HuH-7 (cell line): ENCODE measurements at regions not wholly inside any gene's neighbourhood (a gene's known extent, or its start where the extent isn't known, plus 50 kb on each side); places are given as distances from the start of the nearest gene placed in this dataset.

Experiments used
- DNase-seq: peaks from one replicate; pipeline ENCODE4 v3.0.0; 2011; ENCODE audit warnings: low spot score

DNA sequence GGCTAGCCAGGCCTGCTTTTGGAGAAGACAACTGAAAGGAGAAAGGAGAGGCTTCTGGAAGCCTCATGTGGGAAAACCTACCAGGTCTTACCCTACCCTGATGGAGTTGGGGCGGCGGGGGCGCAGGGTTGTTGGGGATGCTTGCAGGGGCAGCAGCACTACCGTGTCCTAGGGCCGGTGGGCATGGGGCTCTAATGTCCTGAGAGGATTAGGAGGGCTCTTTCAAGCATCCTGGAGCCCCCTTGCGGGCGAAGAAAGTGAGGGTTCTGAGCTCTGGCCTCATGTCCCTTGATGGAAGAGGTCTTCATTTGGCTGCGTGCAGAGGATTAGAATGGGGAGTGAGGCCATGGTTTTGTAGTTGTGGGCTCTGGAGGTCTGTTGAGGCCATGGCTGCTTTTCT lies 86.9 kb upstream of the PITX1 start:
- no peak for DNase-seq

DNA sequence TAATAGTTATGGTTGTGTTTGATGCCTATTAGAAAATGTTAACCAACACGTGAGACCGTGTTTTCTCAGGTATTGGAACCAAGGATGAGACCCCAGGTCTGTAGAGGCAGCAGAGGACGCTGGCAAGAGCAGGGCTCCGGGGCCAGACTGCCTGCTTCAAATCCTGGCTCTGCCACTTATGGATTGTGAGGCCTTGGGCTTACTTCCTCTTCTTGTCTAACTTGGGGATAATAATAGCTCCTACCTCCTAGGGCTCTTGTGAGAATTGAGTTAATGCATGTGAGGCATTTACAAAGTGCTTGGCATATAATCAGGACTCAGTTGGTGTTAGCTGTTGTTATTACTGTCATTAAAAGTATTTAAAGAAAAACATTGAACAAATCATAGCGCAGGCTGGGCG lies 85.5 kb upstream of the PITX1 start:
- no peak for DNase-seq

DNA sequence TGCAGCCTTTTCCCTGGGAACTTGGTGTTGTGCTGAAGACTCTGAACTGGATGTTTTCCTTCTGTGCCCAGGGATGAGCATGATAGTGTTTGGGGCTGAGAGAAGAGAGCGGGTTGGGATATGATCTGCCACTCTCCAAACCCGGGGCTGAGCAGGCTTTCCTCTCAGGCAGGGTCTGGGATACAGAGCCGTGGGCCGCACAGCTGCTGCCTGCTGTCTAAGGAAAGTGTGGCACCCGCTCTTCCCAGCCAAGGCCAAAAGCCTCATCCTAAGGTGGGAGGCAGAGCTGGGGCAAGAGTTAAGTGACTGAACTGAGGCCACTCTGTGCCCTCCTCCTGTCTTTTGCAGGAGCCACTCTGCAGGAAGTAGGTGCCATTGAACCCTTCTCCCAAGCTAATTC lies 83.6 kb upstream of the PITX1 start:
- no peak for DNase-seq

DNA sequence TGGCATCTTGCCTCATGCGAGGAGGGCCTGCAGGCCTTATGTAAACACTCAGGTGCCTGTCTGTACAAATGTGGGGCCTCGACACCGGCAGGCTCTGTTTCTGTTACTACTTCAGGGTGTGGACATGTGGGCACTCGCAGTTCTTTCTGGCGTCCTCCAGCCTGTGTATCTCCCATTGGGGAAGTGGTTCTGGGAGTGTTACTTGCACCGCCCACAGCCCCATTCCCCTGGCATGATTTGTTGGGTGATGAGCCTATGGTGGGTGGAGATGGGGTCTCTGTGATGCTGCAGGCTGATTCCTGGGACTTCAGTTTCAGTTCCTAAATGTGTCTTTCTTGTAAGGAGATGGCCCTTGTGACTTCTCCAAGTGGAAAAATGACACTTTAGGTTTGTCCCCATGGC lies 82.1 kb upstream of the PITX1 start:
- DNase-seq = no peak

DNA sequence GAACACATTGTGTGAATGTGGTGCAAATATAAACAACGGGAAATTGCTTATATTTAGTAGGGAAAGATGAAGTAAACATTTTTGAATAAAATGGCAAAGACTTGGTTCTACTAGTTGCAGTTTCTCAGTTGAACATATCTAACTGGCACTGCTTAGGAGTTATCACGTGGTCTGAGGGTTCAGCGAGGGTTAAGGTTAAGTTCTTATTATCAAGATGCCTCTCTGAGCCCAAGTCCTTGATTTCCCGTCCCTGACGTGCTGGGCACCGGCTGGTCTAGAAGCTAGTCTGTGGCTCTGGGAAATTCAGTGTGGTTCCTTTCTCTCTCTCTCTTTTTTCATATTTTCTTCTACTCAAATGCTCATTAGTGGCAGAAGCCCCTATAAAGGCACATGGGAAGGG lies 81.6 kb upstream of the PITX1 start:
- DNase-seq = no peak

DNA sequence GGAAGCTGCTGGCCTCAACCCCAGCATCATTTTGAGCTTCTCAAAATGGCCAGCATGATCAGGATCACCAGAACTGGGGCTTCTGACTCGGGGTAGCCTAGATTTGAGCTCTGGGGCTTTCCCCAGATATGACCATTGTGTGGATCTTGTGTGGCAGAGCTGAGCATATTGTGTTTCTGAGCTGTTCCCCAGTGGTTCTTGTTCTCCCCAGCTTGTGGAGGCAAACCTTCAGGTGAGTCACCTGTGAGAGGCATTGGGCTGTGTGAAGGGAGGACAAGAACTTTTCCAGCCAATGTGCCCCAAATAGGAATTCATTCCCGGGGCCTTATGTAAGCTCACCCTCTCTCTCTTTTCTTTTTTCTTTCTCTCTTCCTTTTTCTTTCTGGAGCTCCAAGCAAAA lies 80.7 kb upstream of the PITX1 start:
- DNase-seq = no peak

DNA sequence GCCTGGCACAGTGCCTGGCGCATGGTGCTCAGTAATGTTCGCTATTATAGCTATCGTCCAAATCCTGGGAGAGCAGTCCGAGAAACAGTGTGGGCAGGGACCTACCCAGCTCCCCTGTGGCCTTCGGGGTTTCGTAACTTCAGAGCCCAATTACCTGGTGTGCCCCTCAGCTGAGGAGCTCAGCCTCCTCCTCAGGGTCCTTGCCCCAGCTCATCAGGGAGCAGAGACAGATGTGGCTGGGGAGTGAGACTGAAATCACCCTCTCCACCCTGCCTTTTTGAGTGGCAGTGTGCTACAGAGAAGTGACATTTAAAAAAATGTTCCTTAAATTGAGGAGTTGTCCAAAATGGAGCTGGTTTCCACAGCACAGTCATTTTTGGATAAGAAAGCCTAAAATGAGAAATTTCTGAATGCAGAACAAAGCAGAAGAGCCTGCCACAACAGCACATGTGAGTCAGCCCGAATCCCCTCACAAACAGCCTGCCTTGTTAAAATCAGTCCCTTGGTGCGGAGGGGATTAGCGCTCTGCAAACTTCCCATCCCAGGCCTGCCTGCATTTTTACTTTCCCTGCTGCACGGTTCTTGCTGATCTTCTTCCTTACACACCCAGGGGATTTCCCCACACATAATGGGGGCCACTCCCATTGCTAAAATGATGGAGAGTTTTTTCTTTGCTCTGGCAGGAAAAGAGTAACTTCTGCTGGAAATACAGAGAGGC lies 78.1 kb upstream of the PITX1 start:
- no peak for DNase-seq

DNA sequence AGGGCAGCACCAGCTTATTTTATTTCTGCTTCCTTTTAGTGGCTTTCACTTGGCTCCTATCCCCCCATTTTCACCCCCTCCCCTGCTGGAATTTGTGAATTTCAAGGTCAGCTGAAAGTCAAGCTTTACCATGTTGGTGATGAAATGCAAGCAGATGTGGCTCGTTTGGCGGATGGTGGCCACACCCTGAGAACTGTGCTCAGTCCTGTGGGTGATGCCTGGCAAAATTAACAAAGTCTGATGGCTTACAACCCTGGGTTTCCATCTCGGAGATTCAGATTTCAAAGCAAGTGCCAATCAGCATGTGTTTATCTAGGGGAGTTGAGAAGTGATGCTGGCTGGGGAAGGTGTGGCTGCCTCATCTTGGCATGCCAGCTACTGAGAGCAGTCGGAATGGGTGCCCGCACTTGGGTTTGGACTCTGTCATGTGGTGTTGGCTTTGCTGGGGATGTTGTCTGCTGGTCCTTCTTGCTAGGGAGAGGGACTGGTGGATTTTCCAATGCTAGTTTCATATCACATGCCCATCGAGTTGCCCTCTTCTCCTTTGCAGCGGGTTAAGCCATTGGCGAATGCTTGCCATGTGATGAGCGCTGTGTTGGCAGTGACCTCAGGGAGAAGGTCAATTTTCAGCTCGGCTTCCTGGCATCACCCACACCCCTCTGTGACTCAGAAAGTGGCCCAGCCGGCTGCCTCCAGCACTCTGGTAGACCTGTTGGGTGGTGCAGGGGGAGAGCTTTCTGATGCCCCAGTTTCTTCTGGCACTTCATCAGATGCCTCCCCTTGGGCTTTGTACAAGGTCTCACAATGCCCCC lies 77.0 kb upstream of the PITX1 start:
- DNase-seq = no peak

DNA sequence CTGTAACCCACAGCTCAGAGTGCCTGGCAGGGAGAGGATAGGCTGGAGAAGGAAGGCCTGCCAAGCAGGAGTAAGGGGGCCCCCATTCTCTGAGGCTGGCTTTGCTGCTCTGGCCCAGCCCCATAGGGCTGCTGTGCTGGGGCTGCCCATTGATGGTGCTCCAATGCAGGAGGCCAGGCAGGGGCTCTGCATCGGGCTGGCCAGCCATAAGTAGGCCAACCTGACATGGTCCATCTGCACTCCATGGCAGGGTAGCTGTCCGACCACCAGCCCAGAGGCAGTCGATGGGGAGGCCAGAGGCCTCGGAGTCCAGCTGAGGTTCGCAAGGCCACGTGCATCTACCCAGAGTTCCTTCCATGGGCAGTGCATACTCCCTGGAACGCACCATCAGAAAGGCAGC lies 75.0 kb upstream of the PITX1 start:
- DNase-seq = no peak

DNA sequence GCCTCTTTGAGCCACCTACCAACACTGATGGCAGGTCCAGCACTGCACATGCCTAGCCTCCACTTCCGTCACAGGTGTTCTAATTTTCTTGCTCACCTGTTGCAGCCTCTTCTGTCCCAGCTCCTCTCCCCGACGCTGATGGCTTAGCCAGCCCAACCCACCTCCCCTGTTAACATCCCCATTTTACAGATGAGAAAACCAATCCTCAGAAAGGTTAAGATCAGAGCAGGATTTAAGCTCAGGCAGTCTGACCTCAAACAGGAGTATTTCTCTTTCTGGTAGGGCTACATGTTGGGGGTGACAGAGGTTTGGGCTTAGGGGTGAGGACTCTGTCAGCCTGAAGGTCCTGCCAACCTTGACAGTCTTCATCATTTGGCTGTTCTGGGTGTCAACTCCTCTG lies 74.5 kb upstream of the PITX1 start:
- DNase-seq = no peak

DNA sequence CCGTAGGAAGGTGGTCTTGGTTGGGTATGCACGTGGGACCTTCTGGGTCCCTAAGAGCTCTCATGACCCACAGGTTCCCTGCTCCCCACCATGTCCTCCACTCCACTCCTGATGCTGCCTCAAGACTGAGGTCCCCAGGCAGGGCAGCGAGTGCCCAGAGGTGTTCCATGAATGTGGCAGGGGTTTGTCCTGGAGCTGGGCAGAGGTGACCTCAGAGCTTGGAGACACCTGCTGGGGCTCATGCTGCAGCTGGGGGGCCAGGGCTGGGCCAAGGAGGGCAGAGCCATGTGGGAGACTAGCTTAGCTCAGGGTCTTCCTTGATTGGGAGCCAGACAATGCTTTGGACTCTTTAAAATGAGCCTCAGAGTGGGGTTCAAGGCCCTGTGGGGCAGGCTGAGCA lies 74.0 kb upstream of the PITX1 start:
- DNase-seq = no peak

DNA sequence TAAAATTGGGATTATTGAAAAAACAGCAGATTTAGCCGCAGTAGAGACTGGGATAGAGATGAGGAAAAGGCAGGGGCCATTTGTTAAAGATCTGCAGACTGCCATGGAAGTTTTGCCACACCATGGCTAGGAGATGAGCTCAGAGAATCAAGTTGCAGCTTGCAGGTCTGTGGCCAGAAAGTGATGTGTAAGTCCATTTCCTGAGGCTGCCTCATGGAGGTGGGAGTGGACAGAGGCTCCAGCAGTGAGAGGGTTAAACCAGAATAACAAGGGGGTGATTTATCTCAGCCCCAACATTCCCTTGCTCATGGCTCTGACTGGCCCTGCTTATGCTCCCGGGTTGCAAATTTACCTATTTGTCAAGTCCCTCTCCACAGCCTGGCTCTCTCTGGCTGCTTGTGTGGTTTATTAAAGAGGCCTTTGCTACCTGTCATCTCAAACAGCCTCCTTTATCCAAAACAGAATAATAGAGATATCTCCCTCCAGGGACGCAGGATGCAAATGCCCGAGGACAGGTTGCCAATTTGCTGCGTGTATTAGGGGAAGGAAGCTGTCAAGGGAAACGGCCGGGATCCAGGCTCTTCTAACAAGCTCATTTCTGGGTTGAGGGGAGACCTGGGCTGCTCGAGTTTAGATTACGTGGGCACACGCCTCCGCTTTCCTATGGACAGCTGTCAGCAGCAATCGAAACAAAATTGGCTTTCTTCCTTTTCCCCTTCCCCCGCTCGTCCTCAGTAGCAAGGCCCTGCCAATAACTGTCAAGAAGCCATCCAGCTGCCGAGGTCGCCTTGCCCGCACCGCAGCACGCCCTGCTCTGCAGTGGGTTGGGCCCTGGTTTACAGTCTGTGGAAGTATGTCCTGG lies 72.8 kb upstream of the PITX1 start:
- DNase-seq = no peak

DNA sequence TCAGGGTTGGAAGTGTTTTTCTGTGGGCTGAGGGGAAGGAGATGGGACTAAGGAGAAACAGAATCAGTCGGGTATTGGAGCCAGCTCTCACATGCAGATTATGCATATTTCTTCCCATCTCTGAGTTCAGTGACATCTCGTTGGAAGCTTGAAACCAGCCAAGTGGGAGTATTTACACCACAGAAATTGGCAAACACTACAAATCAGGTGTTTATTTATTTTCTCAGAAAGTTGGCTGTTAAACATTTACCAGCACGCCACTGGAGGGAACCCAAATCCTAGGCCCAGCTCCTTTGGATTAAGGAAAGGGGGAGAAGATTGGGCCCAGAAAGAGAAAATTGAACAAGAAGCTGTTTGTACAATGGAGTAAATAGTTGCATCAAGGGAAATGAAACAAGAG lies 72.1 kb upstream of the PITX1 start:
- no peak for DNase-seq

DNA sequence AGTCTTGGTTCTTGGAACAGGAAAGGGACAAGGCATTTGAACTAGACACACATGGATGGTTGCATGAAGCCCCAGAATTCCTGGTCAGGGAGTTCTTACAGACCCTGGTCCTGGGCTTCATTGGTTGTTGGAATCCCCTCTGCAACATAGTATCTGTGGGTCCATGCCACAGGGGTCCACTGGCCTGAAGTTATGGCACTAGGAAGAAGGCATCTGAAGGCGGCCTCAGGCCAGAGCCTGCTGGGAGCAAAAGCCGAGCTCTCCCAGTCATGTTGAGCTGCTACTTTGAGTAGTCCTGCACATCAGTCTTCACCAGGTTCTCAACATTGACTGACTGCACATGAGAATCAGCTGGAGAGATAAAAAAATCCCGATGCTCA lies 71.1 kb upstream of the PITX1 start:
- no peak for DNase-seq

DNA sequence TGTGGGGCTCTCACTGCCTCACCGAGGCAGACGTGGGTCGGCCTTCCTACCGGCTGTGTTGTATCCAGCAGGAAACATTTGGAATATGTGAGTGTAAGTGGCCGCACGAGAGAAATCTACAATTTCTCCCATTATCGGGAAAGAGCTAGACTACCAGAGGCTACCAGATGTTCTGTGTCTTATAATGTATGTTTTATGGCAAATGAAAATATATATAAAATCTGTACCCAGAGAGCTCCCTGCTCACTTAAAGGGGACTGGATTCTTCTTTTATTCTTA lies 69.5 kb upstream of the PITX1 start:
- no peak for DNase-seq

DNA sequence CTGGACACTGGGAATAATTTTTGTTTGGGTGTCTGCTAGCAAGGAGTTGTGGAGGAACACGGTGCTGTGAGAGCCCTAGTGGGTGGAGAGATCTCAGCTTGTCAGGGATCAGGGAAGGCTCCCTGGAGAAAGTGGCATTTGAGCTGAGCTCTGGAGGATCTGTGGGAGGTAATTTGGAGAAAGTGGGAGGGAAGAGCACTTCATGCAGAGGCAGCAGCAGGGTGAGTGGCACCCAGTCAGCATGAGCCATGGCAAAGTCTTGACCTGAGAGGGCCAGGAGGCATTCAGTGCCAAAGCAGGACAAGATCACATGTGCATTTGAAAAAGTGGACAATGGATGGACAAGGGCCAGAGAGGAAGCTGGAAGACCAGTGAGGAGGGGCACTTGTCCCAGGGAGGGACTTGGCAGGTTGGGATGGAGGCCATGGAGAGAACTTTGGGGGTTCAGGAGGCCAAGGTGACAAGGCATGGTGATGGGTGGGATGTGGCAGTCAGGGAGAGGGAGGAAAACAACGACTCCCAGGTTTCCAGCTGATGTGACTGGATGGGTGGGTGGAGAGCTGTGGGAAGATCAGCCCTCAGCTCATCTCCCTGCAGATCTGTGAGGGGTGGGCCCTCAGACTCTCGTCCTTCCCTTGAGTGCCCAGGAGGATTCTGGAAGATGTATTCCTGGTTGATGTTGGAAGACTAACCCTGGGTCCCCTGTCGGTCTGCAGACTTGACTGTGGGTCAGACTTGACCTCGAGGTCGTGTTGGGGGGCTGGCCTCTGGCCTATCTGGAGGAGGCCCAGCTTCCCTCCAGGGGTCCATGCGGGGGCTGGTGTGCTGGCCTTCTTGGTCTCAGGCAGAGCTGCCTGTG lies 68.9 kb upstream of the PITX1 start:
- no peak for DNase-seq

DNA sequence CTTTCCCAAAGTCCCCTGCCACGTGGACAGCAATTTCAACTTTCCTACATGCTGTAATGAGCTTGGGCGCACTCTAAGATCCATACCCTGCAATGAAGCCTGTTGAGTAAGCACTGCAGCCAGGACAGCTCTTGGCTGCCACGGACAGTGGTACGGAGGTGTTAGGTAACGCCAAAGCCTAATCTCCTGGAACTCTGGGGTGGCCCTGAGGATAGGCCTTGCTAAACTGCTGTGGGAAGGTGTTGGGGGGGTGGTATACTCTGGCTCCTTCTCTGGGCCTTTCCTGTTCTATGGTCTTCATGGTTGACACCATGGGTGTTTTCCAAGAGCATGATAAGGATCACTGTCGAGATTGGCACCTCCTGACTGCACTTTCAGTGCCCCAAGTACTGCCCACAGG lies 66.4 kb upstream of the PITX1 start:
- DNase-seq = no peak

DNA sequence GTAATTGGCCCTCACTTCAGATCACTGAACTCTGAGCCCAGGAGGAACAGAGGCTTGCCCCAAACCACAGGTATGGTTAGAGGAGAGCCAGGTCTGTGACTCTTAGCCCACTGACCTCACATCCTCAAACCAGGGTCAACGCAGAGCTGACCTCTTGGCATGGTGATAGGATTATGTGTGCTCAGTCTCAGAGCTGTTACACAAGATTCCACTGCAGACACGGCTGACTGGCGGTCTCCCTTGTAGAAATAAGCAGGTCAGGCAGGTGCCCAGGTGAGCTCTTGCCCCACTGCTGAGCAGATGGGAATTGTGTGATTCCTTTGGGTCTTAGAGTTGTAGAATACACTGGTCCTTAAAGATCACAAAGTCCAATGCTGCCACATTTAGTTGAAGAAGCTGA lies 66.0 kb upstream of the PITX1 start:
- no peak for DNase-seq

DNA sequence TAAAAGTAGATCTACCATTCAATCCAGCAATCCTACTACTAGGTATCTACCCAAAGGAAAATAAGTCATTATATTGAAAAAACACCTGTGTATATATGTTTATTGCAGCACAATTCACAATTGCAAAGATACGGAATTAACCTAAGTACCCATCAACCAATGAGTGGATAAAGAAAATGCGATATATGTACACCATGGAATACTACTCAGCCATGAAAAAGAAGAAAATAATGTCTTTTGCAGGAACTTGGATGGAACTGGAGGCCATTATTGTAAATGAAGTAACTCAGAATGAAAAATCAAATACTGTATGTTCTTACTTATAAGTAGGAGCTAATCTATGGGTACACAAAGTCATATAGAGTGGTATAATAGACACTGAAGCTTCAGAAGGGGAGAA lies 63.4 kb upstream of the PITX1 start:
- no peak for DNase-seq

DNA sequence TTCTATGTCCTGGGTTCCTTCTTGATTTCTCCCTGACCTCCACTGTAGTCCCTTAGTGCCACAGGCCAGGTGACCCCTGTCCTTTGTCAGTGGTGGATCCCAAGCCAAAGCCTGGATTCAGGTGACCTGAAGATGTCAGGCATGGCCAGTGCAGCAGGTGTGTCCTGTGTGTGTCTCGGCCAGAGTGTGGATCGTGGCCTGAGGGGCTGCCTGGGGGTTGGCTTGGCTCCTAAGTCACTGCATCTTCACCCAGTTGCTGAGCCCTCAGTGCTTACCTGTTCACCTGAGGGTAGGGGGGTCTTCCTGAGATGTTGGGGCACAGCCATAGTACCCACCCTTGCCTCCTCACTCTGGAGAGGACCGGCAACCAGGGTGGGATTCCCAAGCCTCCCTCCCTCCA lies 61.8 kb upstream of the PITX1 start:
- DNase-seq = no peak

DNA sequence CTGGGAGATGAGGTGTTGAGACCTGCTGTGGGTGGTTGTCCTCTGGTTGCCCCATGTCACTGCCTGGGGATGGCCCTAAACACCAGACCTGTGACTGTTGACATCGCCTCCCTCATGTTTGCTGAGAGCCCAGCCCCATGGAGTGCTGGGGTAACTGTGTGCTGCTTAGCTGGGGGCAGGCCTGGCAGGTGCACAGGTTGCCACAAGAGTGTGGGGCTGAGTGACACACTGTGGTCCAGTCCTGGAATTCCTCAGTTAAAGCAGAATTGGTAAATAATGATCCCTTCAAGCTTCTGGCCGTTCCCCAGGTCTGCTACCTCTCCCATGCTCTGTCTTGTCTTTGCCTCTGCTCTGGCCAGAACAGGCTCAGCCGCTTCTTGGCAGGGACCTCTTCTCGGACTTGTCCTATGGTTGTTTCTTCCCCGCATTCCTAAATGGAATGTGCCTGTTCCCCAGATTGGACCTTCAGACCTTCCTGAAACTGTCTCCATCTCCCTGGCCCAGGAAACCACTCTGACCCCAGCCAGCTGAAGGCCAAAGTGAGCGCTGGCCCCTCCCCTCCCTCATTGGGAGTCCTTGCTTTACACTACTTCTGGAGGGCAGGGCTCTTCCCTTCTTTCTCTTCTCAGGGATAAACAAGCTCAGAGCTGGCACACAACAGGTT lies 61.2 kb upstream of the PITX1 start:
- DNase-seq = no peak
